Ascending aorta (tissue), 2 donors: ENCODE measurements at regions not wholly inside any gene's neighbourhood (a gene's known extent, or its start where the extent isn't known, plus 50 kb on each side); places are given as distances from the start of the nearest gene placed in this dataset.

Experiments
- DNase-seq, 2 donors: peaks; one replicate each; pipeline ENCODE4 v3.0.0-alpha.2; 2019; ENCODE audit warnings: low spot score in 2 of 2
- H3K27ac ChIP-seq, 2 donors: fragments of 200-600 bp; sonication (generic); one replicate each; pipeline ENCODE4 v1.5.1; 2016 to 2017; ENCODE audit warnings: mild to moderate bottlenecking in 1 of 2
- H3K27me3 ChIP-seq: fragments of 200-600 bp; sonication (generic); one replicate; pipeline ENCODE4 v1.5.1; 2017
- H3K36me3 ChIP-seq, 2 donors: fragments of 200-600 bp; sonication (generic); one replicate each; pipeline ENCODE4 v1.5.1; 2016
- H3K4me1 ChIP-seq, 2 donors: fragments of 200-600 bp; sonication (generic); one replicate each; pipeline ENCODE4 v1.5.1; 2016 to 2017; ENCODE audit warnings: mild to moderate bottlenecking in 1 of 2
- H3K4me3 ChIP-seq, 2 donors: fragments of 200-600 bp; sonication (generic); one replicate each; pipeline ENCODE4 v1.5.1; 2016 to 2017; ENCODE audit warnings: mild to moderate bottlenecking in 1 of 2
- H3K9me3 ChIP-seq, 2 donors: fragments of 200-600 bp; sonication (generic); one replicate each; pipeline ENCODE4 v1.5.1; 2016
- intact Hi-C: fragments of 100-400 bp; cut with DNase I; formaldehyde crosslinking; loops from one replicate; pipeline ENCODE4 v1.15.1; 2023
- TF ChIP-seq, protein P1 (sequence below), 3 experiments: fragments of 200-600 bp in 2 of 3; fragments of 450-650 bp in 1 of 3; sonication (generic) in 2 of 3; IDR thresholded peaks; one replicate each; pipeline ENCODE4 v1.5.1; 2016 to 2019; ENCODE audit warnings: antibody characterized with exemption in 3 of 3, mild to moderate bottlenecking in 1 of 3, moderate library complexity in 1 of 3

DNA sequence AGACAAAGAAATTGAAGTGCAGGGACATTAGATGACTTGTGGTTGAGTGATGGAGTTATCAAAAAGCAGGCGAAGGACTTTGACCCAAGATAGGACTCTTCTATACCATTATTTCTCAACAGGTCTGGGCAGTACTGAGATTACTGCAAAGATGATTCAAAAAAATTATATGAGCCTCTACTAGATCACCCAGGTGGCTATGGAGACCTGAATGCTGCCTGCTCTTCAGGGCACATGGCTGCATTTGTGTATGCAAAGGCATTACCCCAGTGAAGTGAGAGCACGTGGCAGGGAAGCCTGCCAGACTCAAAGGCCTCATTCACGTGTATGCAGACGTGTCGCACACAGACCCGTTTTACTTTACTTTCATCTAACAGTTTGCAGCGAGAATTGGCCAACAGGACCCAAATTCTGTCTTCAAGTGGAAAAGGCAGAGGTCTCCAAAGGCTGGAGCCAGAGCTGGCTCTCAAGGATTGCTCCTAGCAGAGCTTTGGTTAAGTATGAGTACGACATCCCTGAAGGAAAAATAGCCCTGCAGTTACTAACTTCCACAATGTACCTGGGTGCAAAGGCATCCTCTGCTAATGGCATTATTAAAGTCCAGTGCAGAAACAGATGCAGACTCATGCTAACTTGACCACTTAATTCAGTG lies 113.8 kb upstream of the ARMC2 start:
- Histone ChIP-seq H3K4me1 (peaks cover 9 to 34% of the 10 kb centered on the region in 2 donors), H3K27me3 (no peaks in the 10 kb centered on the region), H3K27ac (no peak overlapping the region), H3K4me3 (no peak overlapping the region), H3K9me3 (no peaks in the 10 kb centered on the region), H3K36me3 (no peaks in the 10 kb centered on the region)
- TF ChIP-seq, protein P1, sequence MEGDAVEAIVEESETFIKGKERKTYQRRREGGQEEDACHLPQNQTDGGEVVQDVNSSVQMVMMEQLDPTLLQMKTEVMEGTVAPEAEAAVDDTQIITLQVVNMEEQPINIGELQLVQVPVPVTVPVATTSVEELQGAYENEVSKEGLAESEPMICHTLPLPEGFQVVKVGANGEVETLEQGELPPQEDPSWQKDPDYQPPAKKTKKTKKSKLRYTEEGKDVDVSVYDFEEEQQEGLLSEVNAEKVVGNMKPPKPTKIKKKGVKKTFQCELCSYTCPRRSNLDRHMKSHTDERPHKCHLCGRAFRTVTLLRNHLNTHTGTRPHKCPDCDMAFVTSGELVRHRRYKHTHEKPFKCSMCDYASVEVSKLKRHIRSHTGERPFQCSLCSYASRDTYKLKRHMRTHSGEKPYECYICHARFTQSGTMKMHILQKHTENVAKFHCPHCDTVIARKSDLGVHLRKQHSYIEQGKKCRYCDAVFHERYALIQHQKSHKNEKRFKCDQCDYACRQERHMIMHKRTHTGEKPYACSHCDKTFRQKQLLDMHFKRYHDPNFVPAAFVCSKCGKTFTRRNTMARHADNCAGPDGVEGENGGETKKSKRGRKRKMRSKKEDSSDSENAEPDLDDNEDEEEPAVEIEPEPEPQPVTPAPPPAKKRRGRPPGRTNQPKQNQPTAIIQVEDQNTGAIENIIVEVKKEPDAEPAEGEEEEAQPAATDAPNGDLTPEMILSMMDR (IDR thresholded peaks at IDR 0.05), result no peak
- peak in 1 of 2 donors; percentile 44 for DNase-seq
- intact Hi-C loops, result no loop called here

DNA sequence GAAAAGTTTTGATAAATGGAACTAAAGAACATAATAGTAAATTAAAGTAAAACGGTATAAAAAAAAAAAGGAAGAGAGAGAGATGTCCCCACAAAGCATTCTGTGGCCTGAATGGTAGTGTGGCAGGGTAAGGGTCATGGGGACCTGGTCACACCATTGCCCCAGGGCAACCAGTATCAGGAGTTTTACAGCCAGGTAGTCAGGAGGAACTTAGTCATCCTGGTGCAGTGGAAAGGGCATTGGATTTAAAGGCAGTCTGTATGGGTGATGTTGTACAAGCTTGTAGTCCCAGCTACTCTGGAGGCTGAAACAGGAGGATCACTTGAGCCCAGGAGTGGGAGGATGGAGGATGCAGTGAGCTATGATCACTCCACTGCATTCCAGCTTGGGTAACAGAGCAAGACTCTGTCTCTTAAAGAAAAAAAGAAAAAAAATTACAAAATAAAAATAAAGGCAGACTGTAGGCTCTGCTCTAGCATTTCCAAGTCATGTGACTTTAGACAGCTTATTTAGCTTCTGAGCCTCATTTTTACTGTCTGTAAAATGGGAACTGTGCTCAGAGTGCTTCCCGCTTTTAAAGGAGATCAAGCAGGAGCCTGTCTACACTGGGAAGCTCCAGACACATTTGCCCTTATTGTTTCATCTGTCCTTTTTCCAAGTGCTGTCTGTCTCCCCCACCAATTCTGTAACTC lies 112.8 kb upstream of the ARMC2 start:
- Histone ChIP-seq H3K9me3 (no peaks in the 10 kb centered on the region), H3K27me3 (no peaks in the 10 kb centered on the region)
- intact Hi-C loops, result loop anchor here (2.0 kb wide), 2 partner anchors 37 to 81 kb away; no protein-coding TSS in a partner anchor

DNA sequence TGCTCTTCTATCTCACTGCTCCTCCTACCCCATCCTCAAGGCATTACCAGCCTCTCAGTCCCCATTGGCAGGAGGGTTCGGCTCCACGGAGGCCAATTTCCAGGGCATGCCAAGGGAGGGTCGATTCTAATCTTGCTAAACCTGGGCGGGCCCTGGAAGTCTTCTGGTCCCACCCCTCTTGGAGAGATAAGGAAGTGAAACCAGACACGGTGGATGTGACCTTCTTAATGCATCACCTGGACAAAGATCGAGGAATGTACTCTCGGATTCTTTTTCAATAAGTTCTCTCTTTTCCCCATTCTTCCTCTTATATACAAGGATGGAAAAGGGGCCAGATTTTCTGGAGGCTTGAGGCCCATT lies 112.2 kb upstream of the ARMC2 start:
- no peaks in the 10 kb centered on the region for H3K9me3 ChIP-seq

More for the DNA sequence above, 112.8 kb upstream of the ARMC2 start:
- Histone ChIP-seq H3K4me3 (no peak overlapping the region), H3K27ac (peak overlapping the region in 1 of 2 donors; percentile 60), H3K36me3 (no peaks in the 10 kb centered on the region), H3K4me1 (peaks cover 9 to 45% of the 10 kb centered on the region in 2 donors)
- DNase-seq, result peak in 1 of 2 donors; percentile 30
- TF ChIP-seq, protein P1 (IDR thresholded peaks at IDR 0.05), result no peak

DNA sequence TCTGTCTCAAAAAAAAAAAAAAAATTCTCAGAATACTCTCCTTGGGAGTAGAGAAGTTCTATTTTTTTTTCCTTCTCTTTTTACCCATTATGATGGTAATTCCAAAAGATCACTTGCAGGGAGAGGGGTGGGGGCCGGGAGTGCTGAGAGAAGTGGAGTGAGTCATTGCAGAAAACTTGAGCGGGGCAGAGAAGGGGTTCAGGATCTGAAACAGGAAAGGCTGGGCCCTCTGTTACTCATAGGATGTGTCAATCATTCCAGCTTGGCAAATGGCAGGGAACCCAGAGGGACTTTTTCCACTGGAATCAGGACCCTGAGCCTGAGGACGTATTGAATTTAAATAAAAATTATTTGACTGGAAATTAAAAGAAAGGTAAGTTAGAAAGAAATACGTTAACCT lies 111.4 kb upstream of the ARMC2 start:
- peak overlapping the region; percentile 70 to 79 for H3K27ac ChIP-seq
- peak; percentile 34 to 90 for DNase-seq
- H3K4me1 ChIP-seq, result peaks cover 11 to 54% of the 10 kb centered on the region in 2 donors
- H3K9me3 ChIP-seq, result no peaks in the 10 kb centered on the region
- intact Hi-C loops, result loop anchor here (2.0 kb wide), 2 partner anchors 38 to 82 kb away; no protein-coding TSS in a partner anchor
- no peaks in the 10 kb centered on the region for H3K36me3 ChIP-seq
- no peak overlapping the region for H3K4me3 ChIP-seq
- no peaks in the 10 kb centered on the region for H3K27me3 ChIP-seq
- TF ChIP-seq, protein P1 (IDR thresholded peaks at IDR 0.05), result no peak

More for the DNA sequence above, 112.2 kb upstream of the ARMC2 start:
- no peak for DNase-seq
- Histone ChIP-seq H3K27me3 (no peaks in the 10 kb centered on the region), H3K4me3 (no peak overlapping the region), H3K4me1 (peaks cover 9 to 47% of the 10 kb centered on the region in 2 donors), H3K27ac (peak overlapping the region; percentile 60 to 70), H3K36me3 (no peaks in the 10 kb centered on the region)
- TF ChIP-seq, protein P1 (IDR thresholded peaks at IDR 0.05), result no peak
- intact Hi-C loops, result loop anchor here (2.0 kb wide), 2 partner anchors 37 to 81 kb away; no protein-coding TSS in a partner anchor

DNA sequence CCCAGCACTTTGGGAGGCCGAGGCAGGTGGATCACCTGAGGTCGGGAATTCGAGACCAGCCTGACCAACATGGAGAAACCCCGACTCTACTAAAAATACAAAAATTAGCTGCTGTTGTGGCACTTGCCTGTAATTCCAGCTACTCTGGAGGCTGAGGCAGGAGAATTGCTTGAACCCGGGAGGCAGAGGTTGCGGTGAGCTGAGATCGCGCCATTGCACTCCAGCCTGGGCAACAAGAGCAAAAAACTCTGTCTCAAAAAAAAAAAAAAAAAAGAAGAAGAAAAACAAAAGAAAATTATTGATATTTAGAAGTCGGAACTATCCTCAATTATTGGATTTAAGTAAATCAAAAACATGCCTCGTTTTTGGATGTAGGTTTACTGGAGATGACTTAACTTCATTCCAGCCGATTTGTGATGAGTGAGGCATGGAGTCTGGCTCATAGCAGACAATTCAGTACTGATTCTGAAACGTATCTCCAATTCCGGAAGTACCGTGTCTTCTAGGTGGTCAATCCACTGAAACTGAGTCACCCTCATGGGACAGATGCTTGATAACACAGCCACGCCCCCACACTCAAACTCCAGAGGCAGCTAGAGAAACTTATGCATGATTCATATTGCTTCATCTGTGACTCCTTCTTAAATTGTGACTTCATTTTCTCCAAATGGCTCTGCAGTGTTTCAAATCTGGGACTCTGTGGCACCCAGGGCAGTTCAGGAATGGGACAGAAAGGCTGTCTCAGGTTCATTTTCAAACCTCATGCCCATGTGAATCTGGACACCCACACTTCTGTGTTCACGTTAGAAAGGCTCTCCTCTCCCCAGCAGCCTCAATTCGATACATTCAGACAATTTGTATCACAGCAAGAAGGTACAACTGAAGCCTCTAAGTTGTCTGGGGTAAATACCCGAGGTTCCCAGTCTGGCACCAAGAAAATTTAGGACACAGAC lies 110.4 kb upstream of the ARMC2 start:
- intact Hi-C loops, result loop anchor here (2.0 kb wide), 3 partner anchors 39 to 179 kb away; no protein-coding TSS in a partner anchor
- peak; percentile 52 to 94 for DNase-seq
- H3K36me3 ChIP-seq, result no peaks in the 10 kb centered on the region

More for the DNA sequence above, 110.4 kb upstream of the ARMC2 start:
- peak overlapping the region; percentile 70 to 79 for H3K27ac ChIP-seq
- no peaks in the 10 kb centered on the region for H3K9me3 ChIP-seq
- TF ChIP-seq, protein P1 (IDR thresholded peaks at IDR 0.05), result no peak
- H3K4me3 ChIP-seq, result no peak overlapping the region
- H3K27me3 ChIP-seq, result no peaks in the 10 kb centered on the region
- H3K4me1 ChIP-seq, result peaks cover 12 to 54% of the 10 kb centered on the region in 2 donors
